ENCODE measurements at regions not wholly inside any gene's neighbourhood (a gene's known extent, or its start where the extent isn't known, plus 50 kb on each side); places are given as distances from the start of the nearest gene placed in this dataset.

DNA sequence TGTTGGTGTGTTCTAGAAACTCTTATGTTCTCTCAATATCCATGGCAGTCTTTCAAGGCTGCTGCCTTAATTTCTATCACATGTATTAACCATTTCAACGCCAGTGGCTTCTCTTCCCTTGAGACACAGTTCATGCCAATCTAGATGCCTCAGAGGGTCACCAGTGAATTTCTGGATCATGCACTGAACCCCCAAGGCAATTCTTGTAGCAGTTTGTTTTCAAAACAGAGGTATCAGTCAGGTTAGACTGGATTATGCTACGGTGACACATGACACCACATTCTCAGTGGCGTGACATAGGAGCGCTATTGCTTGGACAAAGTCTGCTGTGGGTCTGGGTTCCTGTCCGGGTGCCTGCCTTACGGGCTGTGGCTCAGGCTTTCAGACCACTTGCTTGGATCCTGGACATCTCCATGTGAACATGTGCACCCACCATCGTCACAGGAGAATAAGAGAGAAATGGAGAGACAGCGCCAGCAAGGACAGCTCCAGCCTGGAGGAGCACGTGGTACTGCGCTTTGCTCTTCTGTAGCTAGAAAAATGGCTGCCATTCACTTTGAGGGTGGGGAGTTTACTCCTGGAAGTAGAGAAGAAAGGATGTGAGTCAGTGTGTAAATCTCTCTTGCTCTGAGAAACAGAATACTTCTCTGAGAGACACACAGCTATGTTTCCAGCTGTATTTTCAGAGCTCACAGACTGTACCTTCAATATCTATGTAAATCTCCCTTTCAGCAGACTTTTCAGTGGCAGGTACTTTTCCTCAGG, 329.3 kb upstream of the ADCY2 start:
- TF ChIP-seq CTCF (IDR thresholded peaks at IDR 0.05; ENCODE audit: low read length) (no peak), EZH2 (IDR thresholded peaks at IDR 0.05; ENCODE audit: borderline replicate concordance, low read length) (no peak)
